SU-DHL-6 (cell line): ENCODE measurements at regions not wholly inside any gene's neighbourhood (a gene's known extent, or its start where the extent isn't known, plus 50 kb on each side); places are given as distances from the start of the nearest gene placed in this dataset.

Experiments used
- H2AFZ ChIP-seq: fragments of 200-600 bp; sonication (generic); 2 replicates; pipeline ENCODE4 v1.6.1; 2014; ENCODE audit warnings: low read depth, mild to moderate bottlenecking, moderate library complexity, mixed read lengths, antibody characterized with exemption, low read length; ENCODE audit not compliant: severe bottlenecking
- H3F3A ChIP-seq: fragments of 200-600 bp; shearing (Covaris generic); 2 replicates; pipeline ENCODE4 v1.6.0; 2016; ENCODE audit warnings: antibody characterized with exemption, mild to moderate bottlenecking; ENCODE audit not compliant: insufficient read depth
- H3K27ac ChIP-seq: fragments of 200-600 bp; sonication (generic); 2 replicates; pipeline ENCODE4 v1.5.1; 2016; ENCODE audit warnings: low read depth, mild to moderate bottlenecking, low read length, moderate library complexity, mixed read lengths
- H3K27me3 ChIP-seq: fragments of 200-600 bp; sonication (generic), shearing (Covaris generic); 2 replicates; pipeline ENCODE4 v1.6.0; 2014; ENCODE audit warnings: mild to moderate bottlenecking, low read length
- H3K36me3 ChIP-seq: fragments of 200-600 bp; sonication (generic); 2 replicates; pipeline ENCODE4 v1.6.1; 2014; ENCODE audit warnings: mild to moderate bottlenecking, low read length, mixed read lengths
- H3K4me2 ChIP-seq: fragments of 300-600, 200-600 bp; shearing (Covaris generic), sonication (generic); 2 replicates; pipeline ENCODE4 v1.6.0; 2014; ENCODE audit warnings: low read length, low read depth, mild to moderate bottlenecking; ENCODE audit not compliant: poor library complexity, severe bottlenecking
- H3K4me3 ChIP-seq: fragments of 200-600 bp; sonication (generic); 2 replicates; pipeline ENCODE4 v1.5.1; 2014; ENCODE audit warnings: antibody characterized with exemption, low read length, mild to moderate bottlenecking, mixed read lengths; ENCODE audit not compliant: insufficient read depth, poor library complexity, severe bottlenecking
- H3K79me2 ChIP-seq: fragments of 200-600 bp; sonication (generic); 2 replicates; pipeline ENCODE4 v1.6.1; 2014; ENCODE audit warnings: mild to moderate bottlenecking, low read length, moderate library complexity; ENCODE audit not compliant: insufficient read depth
- H3K9ac ChIP-seq: fragments of 200-600 bp; sonication (generic); 2 replicates; pipeline ENCODE4 v1.7.0; 2014; ENCODE audit warnings: mild to moderate bottlenecking, low read length
- H3K9me2 ChIP-seq: fragments of 200-600 bp; sonication (generic); replicated peaks from 2 replicates; pipeline ENCODE4 v1.6.1; 2014; ENCODE audit warnings: low read length; ENCODE audit not compliant: insufficient read depth
- H3K9me3 ChIP-seq: fragments of 200-600 bp; sonication (generic); 2 replicates; pipeline ENCODE4 v1.6.1; 2014; ENCODE audit warnings: low read length, mixed read lengths; ENCODE audit not compliant: insufficient read depth
- H4K20me1 ChIP-seq: fragments of 200-600 bp; sonication (generic); 2 replicates; pipeline ENCODE4 v1.6.1; 2014; ENCODE audit warnings: low read depth, mild to moderate bottlenecking, antibody characterized with exemption, low read length, moderate library complexity, mixed read lengths
- CTCF ChIP-seq: fragments of 200-600 bp; sonication (generic); IDR thresholded peaks from one replicate; pipeline ENCODE4 v1.5.1; 2017; ENCODE audit warnings: antibody characterized with exemption, mild to moderate bottlenecking, low read length, moderate library complexity; ENCODE audit not compliant: insufficient read depth, poor library complexity, severe bottlenecking
- EZH2phosphoT487 ChIP-seq: fragments of 200-600 bp; sonication (generic), shearing (Covaris generic); conservative IDR thresholded peaks from 2 replicates; pipeline ENCODE4 v1.6.1; 2018; ENCODE audit warnings: mild to moderate bottlenecking, antibody characterized with exemption, low read length, moderate library complexity, mixed read lengths

GRCh38 chr2:6283259-6283658 lies 582.4 kb downstream of the CMPK2 start:
- Histone ChIP-seq H3K27me3 (no peaks in the 10 kb centered on the region), H3K9ac (no peak overlapping the region), H3K4me2 (no peak overlapping the region), H3K27ac (no peak overlapping the region), H3K36me3 (no peaks in the 10 kb centered on the region), H3K4me3 (no peak overlapping the region), H4K20me1 (no peaks in the 10 kb centered on the region), H3K79me2 (no peaks in the 10 kb centered on the region), H2AFZ (no peak overlapping the region), H3K9me3 (no peaks in the 10 kb centered on the region), H3F3A (no peaks in the 10 kb centered on the region), H3K9me2 (no peaks in the 10 kb centered on the region)
- TF ChIP-seq CTCF (no peak), EZH2phosphoT487 (no peak)

GRCh38 chr2:6287406-6287805 lies 578.3 kb downstream of the CMPK2 start:
- H3K9me2 ChIP-seq, result no peaks in the 10 kb centered on the region
- no peak overlapping the region for H3K4me2 ChIP-seq
- H3K27ac ChIP-seq, result no peak overlapping the region
- no peaks in the 10 kb centered on the region for H3K9me3 ChIP-seq
- H3K27me3 ChIP-seq, result no peaks in the 10 kb centered on the region
- H4K20me1 ChIP-seq, result no peaks in the 10 kb centered on the region
- H3K9ac ChIP-seq, result no peak overlapping the region
- no peaks in the 10 kb centered on the region for H3F3A ChIP-seq
- no peaks in the 10 kb centered on the region for H3K79me2 ChIP-seq
- TF ChIP-seq EZH2phosphoT487, result no peak
- no peak for TF ChIP-seq CTCF
- H3K36me3 ChIP-seq, result no peaks in the 10 kb centered on the region
- no peak overlapping the region for H3K4me3 ChIP-seq
- no peak overlapping the region for H2AFZ ChIP-seq

- Histone ChIP-seq H3K27ac (no peak overlapping the region), H3K79me2 (no peaks in the 10 kb centered on the region), H3K9me2 (no peaks in the 10 kb centered on the region), H3F3A (no peaks in the 10 kb centered on the region), H2AFZ (no peak overlapping the region), H4K20me1 (no peaks in the 10 kb centered on the region), H3K4me3 (no peak overlapping the region), H3K4me2 (no peak overlapping the region), H3K9me3 (peaks cover under 1% of the 10 kb centered on the region; the same call in 1 of the 2 replicates), H3K36me3 (no peaks in the 10 kb centered on the region), H3K27me3 (no peaks in the 10 kb centered on the region), H3K9ac (no peak overlapping the region)
- TF ChIP-seq CTCF, result no peak
- TF ChIP-seq EZH2phosphoT487, result no peak
These were observed 576.9 kb downstream of the CMPK2 start for GRCh38 chr2:6288791-6289190.
